B cell (primary cell): ENCODE measurements at regions not wholly inside any gene's neighbourhood (a gene's known extent, or its start where the extent isn't known, plus 50 kb on each side); places are given as distances from the start of the nearest gene placed in this dataset.

Experiments
- EZH2 ChIP-seq: IDR thresholded peaks from 2 replicates; pipeline ENCODE4 v1.6.1; 2012; ENCODE audit warnings: borderline replicate concordance, low read depth, mild to moderate bottlenecking, moderate library complexity, low read length; ENCODE audit not compliant: insufficient read depth, poor library complexity, severe bottlenecking
- TF ChIP-seq, protein P1 (sequence below): fragments of 200-600 bp; IDR thresholded peaks from one replicate; pipeline ENCODE4 v1.8.0; 2022; ENCODE audit warnings: antibody characterized with exemption, mild to moderate bottlenecking

DNA sequence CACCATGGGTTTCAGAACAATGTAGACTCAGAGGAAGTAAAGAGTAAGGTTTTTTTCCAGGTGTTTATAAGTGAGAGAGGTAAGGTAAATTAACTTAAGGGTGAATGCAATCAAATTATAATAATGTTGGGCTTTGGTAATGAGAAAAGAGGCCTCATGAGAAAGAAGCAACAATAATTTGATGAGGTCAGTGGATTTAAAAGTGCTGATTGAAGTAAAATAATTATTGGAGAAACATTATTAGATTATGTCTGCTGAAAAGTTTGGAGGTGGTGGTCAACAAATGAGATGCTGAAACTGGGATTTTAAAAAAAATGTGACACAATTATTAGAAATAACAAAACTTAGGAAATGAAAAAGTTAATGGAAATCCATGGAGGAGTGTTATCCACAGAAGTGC is 187.4 kb upstream of the BRINP3 start:
- TF ChIP-seq, protein P1, sequence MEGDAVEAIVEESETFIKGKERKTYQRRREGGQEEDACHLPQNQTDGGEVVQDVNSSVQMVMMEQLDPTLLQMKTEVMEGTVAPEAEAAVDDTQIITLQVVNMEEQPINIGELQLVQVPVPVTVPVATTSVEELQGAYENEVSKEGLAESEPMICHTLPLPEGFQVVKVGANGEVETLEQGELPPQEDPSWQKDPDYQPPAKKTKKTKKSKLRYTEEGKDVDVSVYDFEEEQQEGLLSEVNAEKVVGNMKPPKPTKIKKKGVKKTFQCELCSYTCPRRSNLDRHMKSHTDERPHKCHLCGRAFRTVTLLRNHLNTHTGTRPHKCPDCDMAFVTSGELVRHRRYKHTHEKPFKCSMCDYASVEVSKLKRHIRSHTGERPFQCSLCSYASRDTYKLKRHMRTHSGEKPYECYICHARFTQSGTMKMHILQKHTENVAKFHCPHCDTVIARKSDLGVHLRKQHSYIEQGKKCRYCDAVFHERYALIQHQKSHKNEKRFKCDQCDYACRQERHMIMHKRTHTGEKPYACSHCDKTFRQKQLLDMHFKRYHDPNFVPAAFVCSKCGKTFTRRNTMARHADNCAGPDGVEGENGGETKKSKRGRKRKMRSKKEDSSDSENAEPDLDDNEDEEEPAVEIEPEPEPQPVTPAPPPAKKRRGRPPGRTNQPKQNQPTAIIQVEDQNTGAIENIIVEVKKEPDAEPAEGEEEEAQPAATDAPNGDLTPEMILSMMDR, result no peak
- TF ChIP-seq EZH2, result no peak
